Nephron progenitor cell (in vitro differentiated cells): ENCODE measurements at regions not wholly inside any gene's neighbourhood (a gene's known extent, or its start where the extent isn't known, plus 50 kb on each side); places are given as distances from the start of the nearest gene placed in this dataset.

ENCODE experiments used
- DNase-seq: peaks from one replicate; pipeline ENCODE4 v3.0.0; 2021
- H3K27ac Mint-ChIP-seq: 2 replicates; pipeline ENCODE4 v1.8.0; 2021; ENCODE audit warnings: mild to moderate bottlenecking, moderate library complexity, mixed read lengths
- H3K27me3 Mint-ChIP-seq: 2 replicates; pipeline ENCODE4 v1.8.0; 2021; ENCODE audit warnings: mild to moderate bottlenecking, low read depth, mixed read lengths; ENCODE audit not compliant: poor library complexity
- H3K36me3 Mint-ChIP-seq: 2 replicates; pipeline ENCODE4 v1.8.0; 2021; ENCODE audit warnings: low read depth, mixed read lengths
- H3K4me1 Mint-ChIP-seq: 2 replicates; pipeline ENCODE4 v1.8.0; 2021; ENCODE audit warnings: mixed read lengths
- H3K4me3 Mint-ChIP-seq: 2 replicates; pipeline ENCODE4 v1.8.0; 2021; ENCODE audit warnings: mild to moderate bottlenecking, moderate library complexity, mixed read lengths
- H3K9me3 Mint-ChIP-seq: 2 replicates; pipeline ENCODE4 v1.8.0; 2021; ENCODE audit warnings: mild to moderate bottlenecking, moderate library complexity, mixed read lengths
- TF ChIP-seq, protein P1 (sequence below): fragments of 200-600 bp; sonication (generic); IDR thresholded peaks from 2 replicates; pipeline ENCODE4 v1.5.0; 2021; ENCODE audit warnings: antibody characterized with exemption

DNA sequence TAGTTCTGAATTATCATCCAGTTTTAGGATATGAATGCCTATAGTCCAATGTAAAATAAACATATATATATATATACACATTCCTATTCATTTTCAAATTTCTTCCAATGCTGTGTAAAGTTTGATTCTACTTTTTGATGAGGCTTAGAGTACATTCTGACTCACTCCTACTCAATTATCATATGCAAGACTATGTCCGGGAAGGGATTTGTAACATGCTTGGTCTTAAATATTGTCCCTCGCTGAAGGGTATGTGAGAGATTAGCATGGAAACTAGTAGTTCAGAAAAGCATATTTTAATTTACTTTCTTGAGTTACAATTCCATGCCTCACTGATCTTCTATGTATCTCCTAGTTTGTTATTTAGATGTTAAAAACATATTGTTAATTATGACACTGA lies 377.7 kb upstream of the MAP2 start:
- DNase-seq = no peak
- TF ChIP-seq, protein P1, sequence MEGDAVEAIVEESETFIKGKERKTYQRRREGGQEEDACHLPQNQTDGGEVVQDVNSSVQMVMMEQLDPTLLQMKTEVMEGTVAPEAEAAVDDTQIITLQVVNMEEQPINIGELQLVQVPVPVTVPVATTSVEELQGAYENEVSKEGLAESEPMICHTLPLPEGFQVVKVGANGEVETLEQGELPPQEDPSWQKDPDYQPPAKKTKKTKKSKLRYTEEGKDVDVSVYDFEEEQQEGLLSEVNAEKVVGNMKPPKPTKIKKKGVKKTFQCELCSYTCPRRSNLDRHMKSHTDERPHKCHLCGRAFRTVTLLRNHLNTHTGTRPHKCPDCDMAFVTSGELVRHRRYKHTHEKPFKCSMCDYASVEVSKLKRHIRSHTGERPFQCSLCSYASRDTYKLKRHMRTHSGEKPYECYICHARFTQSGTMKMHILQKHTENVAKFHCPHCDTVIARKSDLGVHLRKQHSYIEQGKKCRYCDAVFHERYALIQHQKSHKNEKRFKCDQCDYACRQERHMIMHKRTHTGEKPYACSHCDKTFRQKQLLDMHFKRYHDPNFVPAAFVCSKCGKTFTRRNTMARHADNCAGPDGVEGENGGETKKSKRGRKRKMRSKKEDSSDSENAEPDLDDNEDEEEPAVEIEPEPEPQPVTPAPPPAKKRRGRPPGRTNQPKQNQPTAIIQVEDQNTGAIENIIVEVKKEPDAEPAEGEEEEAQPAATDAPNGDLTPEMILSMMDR = no peak
- H3K4me1 Mint-ChIP-seq = no peaks in the 10 kb centered on the region
- H3K27me3 Mint-ChIP-seq = no peaks in the 10 kb centered on the region
- no peaks in the 10 kb centered on the region for H3K9me3 Mint-ChIP-seq
- no peak overlapping the region for H3K27ac Mint-ChIP-seq
- H3K4me3 Mint-ChIP-seq = no peak overlapping the region
- no peaks in the 10 kb centered on the region for H3K36me3 Mint-ChIP-seq

DNA sequence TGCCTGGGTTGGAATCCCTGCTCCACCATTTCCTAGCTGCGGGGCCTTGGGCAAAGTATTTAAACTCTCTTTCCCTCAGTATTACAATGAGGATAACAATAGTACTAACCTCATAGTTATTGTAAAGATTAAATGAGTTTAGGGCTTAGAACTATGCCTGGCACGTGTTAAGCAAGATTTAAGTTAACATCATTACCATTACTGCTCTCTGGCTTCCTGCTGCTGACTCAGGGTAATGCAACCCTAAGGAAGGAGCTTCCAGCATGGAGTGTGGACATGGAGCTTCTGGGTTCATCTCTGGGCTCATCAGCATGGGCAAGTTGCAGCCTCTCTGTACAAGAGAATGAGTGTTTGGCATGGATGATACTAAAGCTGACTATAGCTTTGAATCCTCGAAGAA lies 374.2 kb upstream of the MAP2 start:
- DNase-seq = no peak
- Mint-ChIP-seq H3K9me3 (no peaks in the 10 kb centered on the region), H3K4me3 (no peak overlapping the region), H3K27ac (no peak overlapping the region), H3K36me3 (no peaks in the 10 kb centered on the region), H3K4me1 (no peaks in the 10 kb centered on the region), H3K27me3 (no peaks in the 10 kb centered on the region)
- TF ChIP-seq, protein P1 = no peak

DNA sequence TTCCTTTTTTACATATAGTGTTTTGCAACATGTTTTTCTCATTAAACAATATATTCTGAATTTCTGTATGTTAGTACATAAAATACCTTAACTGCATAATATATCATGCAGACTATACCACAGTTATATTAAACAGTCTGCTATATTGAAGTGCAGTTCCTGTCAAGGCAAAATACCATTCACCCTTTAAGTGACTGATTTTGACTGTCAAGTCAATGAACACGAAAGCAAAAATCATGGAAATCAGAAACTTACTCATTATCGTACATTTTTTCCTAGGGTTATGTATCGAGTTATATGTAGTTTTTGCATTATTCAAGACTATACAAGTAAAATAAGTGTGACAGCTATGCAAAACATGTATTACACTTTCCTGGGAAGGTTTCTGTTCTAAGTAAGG lies 361.6 kb upstream of the MAP2 start:
- TF ChIP-seq, protein P1 = no peak
- no peak for DNase-seq
- no peaks in the 10 kb centered on the region for H3K9me3 Mint-ChIP-seq
- H3K36me3 Mint-ChIP-seq = no peaks in the 10 kb centered on the region
- H3K27me3 Mint-ChIP-seq = no peaks in the 10 kb centered on the region
- H3K4me3 Mint-ChIP-seq = no peak overlapping the region
- H3K27ac Mint-ChIP-seq = no peak overlapping the region
- H3K4me1 Mint-ChIP-seq = no peaks in the 10 kb centered on the region

DNA sequence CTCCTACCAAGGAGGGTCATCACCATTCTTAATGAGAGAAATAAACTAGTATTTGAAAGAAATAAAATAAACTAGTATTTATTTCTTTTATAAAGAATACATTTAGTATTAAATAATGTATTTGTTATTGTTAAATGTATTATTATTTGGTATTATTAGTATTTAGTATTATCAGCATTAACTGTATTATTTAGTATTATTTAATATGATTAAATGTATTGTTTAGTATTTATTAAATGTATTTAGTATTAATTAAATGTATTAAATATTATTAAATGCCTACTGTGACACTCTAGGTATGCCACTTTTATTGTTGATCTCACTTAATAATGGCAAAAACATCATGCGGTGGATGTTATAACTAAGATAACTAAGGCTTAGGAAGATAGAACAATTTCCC lies 353.6 kb upstream of the MAP2 start:
- H3K27ac Mint-ChIP-seq = no peak overlapping the region
- no peaks in the 10 kb centered on the region for H3K27me3 Mint-ChIP-seq
- no peak for DNase-seq
- H3K4me3 Mint-ChIP-seq = no peak overlapping the region
- no peaks in the 10 kb centered on the region for H3K4me1 Mint-ChIP-seq
- H3K36me3 Mint-ChIP-seq = no peaks in the 10 kb centered on the region
- H3K9me3 Mint-ChIP-seq = no peaks in the 10 kb centered on the region
- TF ChIP-seq, protein P1 = no peak

DNA sequence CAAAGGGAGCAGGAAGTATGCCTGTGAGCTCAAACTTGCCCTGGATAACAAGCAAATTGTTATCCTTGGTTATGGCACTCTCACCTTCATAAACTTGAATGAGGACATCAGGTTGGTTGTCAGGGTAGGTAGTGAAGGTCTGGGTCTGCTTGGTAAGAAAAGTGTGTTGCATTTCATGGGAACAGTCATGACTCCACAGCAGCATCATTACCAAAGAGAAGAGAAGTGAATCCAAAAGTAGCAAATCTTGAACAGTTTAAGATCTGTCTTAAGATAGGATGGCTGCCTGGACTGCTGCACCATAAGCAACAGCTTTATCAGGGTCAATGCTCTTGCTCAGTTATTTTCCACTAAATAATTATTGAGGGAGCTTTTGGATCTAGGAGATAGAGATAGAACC lies 350.7 kb upstream of the MAP2 start:
- Mint-ChIP-seq H3K36me3 (no peaks in the 10 kb centered on the region), H3K27me3 (no peaks in the 10 kb centered on the region), H3K27ac (no peak overlapping the region), H3K4me1 (no peaks in the 10 kb centered on the region), H3K4me3 (no peak overlapping the region), H3K9me3 (peaks cover 4% of the 10 kb centered on the region)
- TF ChIP-seq, protein P1 = no peak
- DNase-seq = no peak

DNA sequence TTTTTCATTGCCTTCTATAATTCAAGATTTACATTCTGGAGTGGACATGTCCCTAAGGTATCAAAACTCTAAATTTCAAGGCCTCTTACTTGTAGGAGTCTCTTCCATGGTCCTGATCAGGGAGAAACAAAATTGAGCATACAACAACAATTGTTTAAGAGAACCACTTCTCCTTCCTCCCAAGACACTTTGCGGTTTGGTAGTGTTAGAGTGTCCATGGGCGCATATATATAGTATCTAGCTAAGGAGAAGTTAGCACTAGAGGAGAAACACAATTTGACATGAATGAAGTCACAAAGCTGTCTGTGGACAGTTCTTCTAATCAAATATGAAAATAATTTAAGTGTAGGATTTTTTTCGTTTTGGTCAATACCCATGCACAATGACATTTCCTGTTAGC lies 349.1 kb upstream of the MAP2 start:
- Mint-ChIP-seq H3K27ac (no peak overlapping the region), H3K27me3 (peaks cover 3% of the 10 kb centered on the region), H3K4me3 (no peak overlapping the region)

More for the DNA sequence above, 349.1 kb upstream of the MAP2 start:
- Mint-ChIP-seq H3K9me3 (peaks cover 4% of the 10 kb centered on the region), H3K4me1 (no peaks in the 10 kb centered on the region), H3K36me3 (no peaks in the 10 kb centered on the region)
- no peak for DNase-seq
- TF ChIP-seq, protein P1 = no peak
